Prostate gland (tissue), 2 donors: ENCODE measurements at regions not wholly inside any gene's neighbourhood (a gene's known extent, or its start where the extent isn't known, plus 50 kb on each side); places are given as distances from the start of the nearest gene placed in this dataset.

Experiments used
- POLR2A ChIP-seq: fragments of 450-650 bp; IDR thresholded peaks from one replicate; pipeline ENCODE4 v1.6.1; 2016; ENCODE audit warnings: antibody characterized with exemption, mild to moderate bottlenecking
- TF ChIP-seq, protein P1 (sequence below), 4 experiments: fragments of 200-600 bp in 2 of 4; fragments of 450-650 bp in 2 of 4; sonication (generic) in 2 of 4; IDR thresholded peaks; 1 replicate in 3 of 4; 2 replicates in 1 of 4; pipeline ENCODE4 v1.5.1; 2016 to 2019; ENCODE audit warnings: antibody characterized with exemption in 4 of 4, mild to moderate bottlenecking in 2 of 4, moderate library complexity in 2 of 4

DNA sequence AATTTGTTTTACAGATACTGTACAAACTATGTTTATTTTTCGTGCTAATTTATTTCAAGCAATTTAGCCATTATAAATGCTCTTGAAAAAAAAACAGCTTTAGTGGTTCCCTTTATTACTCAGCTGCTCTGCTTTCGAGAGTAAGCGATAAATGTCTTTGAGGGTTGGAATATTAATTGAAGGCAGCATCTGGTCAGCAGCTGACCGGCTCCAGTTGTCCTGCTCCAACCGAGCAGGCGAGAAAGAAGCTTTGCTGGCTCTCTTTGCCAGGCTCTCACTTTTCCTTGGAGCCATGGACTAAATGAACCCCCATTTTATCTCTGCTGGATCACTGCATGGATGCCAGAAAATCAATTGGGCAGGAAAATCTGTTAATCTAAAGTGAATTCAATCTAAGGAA, 147.4 kb downstream of the LNPK start:
- TF ChIP-seq, protein P1, sequence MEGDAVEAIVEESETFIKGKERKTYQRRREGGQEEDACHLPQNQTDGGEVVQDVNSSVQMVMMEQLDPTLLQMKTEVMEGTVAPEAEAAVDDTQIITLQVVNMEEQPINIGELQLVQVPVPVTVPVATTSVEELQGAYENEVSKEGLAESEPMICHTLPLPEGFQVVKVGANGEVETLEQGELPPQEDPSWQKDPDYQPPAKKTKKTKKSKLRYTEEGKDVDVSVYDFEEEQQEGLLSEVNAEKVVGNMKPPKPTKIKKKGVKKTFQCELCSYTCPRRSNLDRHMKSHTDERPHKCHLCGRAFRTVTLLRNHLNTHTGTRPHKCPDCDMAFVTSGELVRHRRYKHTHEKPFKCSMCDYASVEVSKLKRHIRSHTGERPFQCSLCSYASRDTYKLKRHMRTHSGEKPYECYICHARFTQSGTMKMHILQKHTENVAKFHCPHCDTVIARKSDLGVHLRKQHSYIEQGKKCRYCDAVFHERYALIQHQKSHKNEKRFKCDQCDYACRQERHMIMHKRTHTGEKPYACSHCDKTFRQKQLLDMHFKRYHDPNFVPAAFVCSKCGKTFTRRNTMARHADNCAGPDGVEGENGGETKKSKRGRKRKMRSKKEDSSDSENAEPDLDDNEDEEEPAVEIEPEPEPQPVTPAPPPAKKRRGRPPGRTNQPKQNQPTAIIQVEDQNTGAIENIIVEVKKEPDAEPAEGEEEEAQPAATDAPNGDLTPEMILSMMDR (IDR thresholded peaks at IDR 0.05): no peak
- no peak for TF ChIP-seq POLR2A
